WI38 (cell line): ENCODE measurements at regions not wholly inside any gene's neighbourhood (a gene's known extent, or its start where the extent isn't known, plus 50 kb on each side); places are given as distances from the start of the nearest gene placed in this dataset.

Experiments
- H3K4me3 ChIP-seq: 2 replicates; pipeline ENCODE4 v1.5.1; 2011; ENCODE audit warnings: low read depth, mild to moderate bottlenecking, control low read depth, low read length
- CTCF ChIP-seq: IDR thresholded peaks from 2 replicates; pipeline ENCODE4 v1.5.1; 2012; ENCODE audit warnings: low read depth, mild to moderate bottlenecking, control low read depth, low read length

- no peak for TF ChIP-seq CTCF
- no peak overlapping the region for H3K4me3 ChIP-seq
Observed at GRCh38 chr11:113634940-113635575, 71.0 kb downstream of the TMPRSS5 start.

- no peak for TF ChIP-seq CTCF
- H3K4me3 ChIP-seq = no peak overlapping the region
Observed at GRCh38 chr11:113632981-113633380, 73.1 kb downstream of the TMPRSS5 start.

- TF ChIP-seq CTCF = no peak
- H3K4me3 ChIP-seq = no peak overlapping the region
Observed at GRCh38 chr11:113629562-113629961, 76.5 kb downstream of the TMPRSS5 start.

- no peak for TF ChIP-seq CTCF
- H3K4me3 ChIP-seq = no peak overlapping the region
Observed at GRCh38 chr11:113628912-113629311, 77.2 kb downstream of the TMPRSS5 start.

GRCh38 chr11:113627946-113628345, 78.2 kb downstream of the TMPRSS5 start:
- no peak overlapping the region for H3K4me3 ChIP-seq
- no peak for TF ChIP-seq CTCF

GRCh38 chr11:113627297-113627696, 78.8 kb downstream of the TMPRSS5 start:
- no peak overlapping the region for H3K4me3 ChIP-seq
- no peak for TF ChIP-seq CTCF

GRCh38 chr11:113626736-113627135, 79.4 kb downstream of the TMPRSS5 start:
- TF ChIP-seq CTCF = no peak
- no peak overlapping the region for H3K4me3 ChIP-seq
